Activated CD4-positive, alpha-beta T cell treated with anti-CD3 and anti-CD28 coated beads for 36 hours (primary cell): ENCODE measurements at regions not wholly inside any gene's neighbourhood (a gene's known extent, or its start where the extent isn't known, plus 50 kb on each side); places are given as distances from the start of the nearest gene placed in this dataset.
"Not testable (repeated sequence)": the region's sequence is repeated elsewhere in the genome, so short reads cannot be mapped to it uniquely, and the experiment has no call there.

Source experiments
- ATAC-seq: fragments of 200-7000 bp; cut with Tn5 transposase; one replicate; pipeline ENCODE4 v1.10.0; 2021; ENCODE audit warnings: mild to moderate bottlenecking, moderate library complexity
- CTCF ChIA-PET: fragments of 350-600 bp; sonication (Branson Sonifier 250); formaldehyde crosslinking; loops from one replicate; lab custom pipeline; 2021; ENCODE audit warnings: antibody characterized with exemption; lab: Charles Lee
- POLR2A ChIA-PET: fragments of 350-600 bp; sonication (Branson Sonifier 250); formaldehyde crosslinking; loops from one replicate; lab custom pipeline; 2021; ENCODE audit warnings: antibody characterized with exemption, inconsistent platforms; lab: Charles Lee
- DNase-seq: peaks from one replicate; pipeline ENCODE4 v3.0.0-alpha.2; 2020
- H3K27ac Mint-ChIP-seq: one replicate; pipeline ENCODE4 v1.8.0; 2021; ENCODE audit warnings: mixed read lengths
- H3K27me3 Mint-ChIP-seq: one replicate; pipeline ENCODE4 v1.8.0; 2021; ENCODE audit warnings: mixed read lengths
- H3K36me3 Mint-ChIP-seq: one replicate; pipeline ENCODE4 v1.8.0; 2021; ENCODE audit warnings: low read depth, mixed read lengths
- H3K4me1 Mint-ChIP-seq: one replicate; pipeline ENCODE4 v1.8.0; 2021; ENCODE audit warnings: mixed read lengths
- H3K4me3 Mint-ChIP-seq: one replicate; pipeline ENCODE4 v1.8.0; 2021; ENCODE audit warnings: mild to moderate bottlenecking, moderate library complexity, mixed read lengths
- H3K9me3 Mint-ChIP-seq: one replicate; pipeline ENCODE4 v1.8.0; 2021; ENCODE audit warnings: low read depth, mixed read lengths
- intact Hi-C, 2 experiments: fragments of 100-400 bp; cut with DNase I in 1 of 2; cut with micrococcal nuclease in 1 of 2; formaldehyde crosslinking; loops; one replicate each; pipeline versions ENCODE4 v1.14.2 to v1.15.1; 2022 to 2024; cut with DNase I, micrococcal nuclease

GRCh38 chr2:194455358-194455757 lies 1201.7 kb upstream of the SLC39A10 start:
- CTCF ChIA-PET, result no interaction called here
- no peak overlapping the region for H3K27ac Mint-ChIP-seq
- no peaks in the 10 kb centered on the region for H3K36me3 Mint-ChIP-seq

GRCh38 chr2:194452504-194452903 lies 1204.5 kb upstream of the SLC39A10 start:
- Mint-ChIP-seq H3K27me3 (no peaks in the 10 kb centered on the region), H3K36me3 (no peaks in the 10 kb centered on the region), H3K9me3 (no peaks in the 10 kb centered on the region), H3K4me3 (no peak overlapping the region), H3K27ac (no peak overlapping the region), H3K4me1 (no peaks in the 10 kb centered on the region)
- ChIA-PET POLR2A (no interaction called here), CTCF (no interaction called here)
- no peak for ATAC-seq
- intact Hi-C loops, result no loop called here
- no peak for DNase-seq

More at GRCh38 chr2:194455358-194455757, 1201.7 kb upstream of the SLC39A10 start:
- DNase-seq (no peak), ATAC-seq (no peak)
- intact Hi-C loops, result no loop called here
- no peaks in the 10 kb centered on the region for H3K4me1 Mint-ChIP-seq
- no peaks in the 10 kb centered on the region for H3K27me3 Mint-ChIP-seq
- H3K9me3 Mint-ChIP-seq, result no peaks in the 10 kb centered on the region
- no peak overlapping the region for H3K4me3 Mint-ChIP-seq
- POLR2A ChIA-PET, result no interaction called here

- H3K36me3 Mint-ChIP-seq, result no peaks in the 10 kb centered on the region
- H3K4me3 Mint-ChIP-seq, result no peak overlapping the region
- POLR2A ChIA-PET, result no interaction called here
- no peak for DNase-seq
- no peak overlapping the region for H3K27ac Mint-ChIP-seq
- CTCF ChIA-PET, result no interaction called here
- intact Hi-C loops, result no loop called here
- no peaks in the 10 kb centered on the region for H3K9me3 Mint-ChIP-seq
- H3K27me3 Mint-ChIP-seq, result no peaks in the 10 kb centered on the region
- ATAC-seq, result no peak
- no peaks in the 10 kb centered on the region for H3K4me1 Mint-ChIP-seq
Measured at GRCh38 chr2:194445226-194445625, 1211.8 kb upstream of the SLC39A10 start.

GRCh38 chr2:194443926-194444325 lies 1213.1 kb upstream of the SLC39A10 start:
- Mint-ChIP-seq H3K36me3 (no peaks in the 10 kb centered on the region), H3K4me3 (no peak overlapping the region), H3K9me3 (peaks cover 2% of the 10 kb centered on the region), H3K4me1 (no peaks in the 10 kb centered on the region), H3K27me3 (no peaks in the 10 kb centered on the region), H3K27ac (no peak overlapping the region)
- ATAC-seq (no peak), DNase-seq (no peak)
- ChIA-PET CTCF (no interaction called here), POLR2A (no interaction called here)
- intact Hi-C loops, result no loop called here

- H3K9me3 Mint-ChIP-seq, result no peaks in the 10 kb centered on the region
- H3K27me3 Mint-ChIP-seq, result no peaks in the 10 kb centered on the region
- intact Hi-C loops, result no loop called here
- DNase-seq, result no peak
- ATAC-seq, result no peak
- H3K36me3 Mint-ChIP-seq, result no peaks in the 10 kb centered on the region
- no peak overlapping the region for H3K27ac Mint-ChIP-seq
- no peaks in the 10 kb centered on the region for H3K4me1 Mint-ChIP-seq
- POLR2A ChIA-PET, result no interaction called here
- CTCF ChIA-PET, result no interaction called here
- H3K4me3 Mint-ChIP-seq, result no peak overlapping the region
Measured at GRCh38 chr2:194424683-194425209, 1232.3 kb upstream of the SLC39A10 start.

- no peak for DNase-seq
- H3K4me3 Mint-ChIP-seq, result no peak overlapping the region
- ChIA-PET POLR2A (no interaction called here), CTCF (no interaction called here)
- no peaks in the 10 kb centered on the region for H3K4me1 Mint-ChIP-seq
- H3K27me3 Mint-ChIP-seq, result no peaks in the 10 kb centered on the region
- intact Hi-C loops, result no loop called here
- H3K27ac Mint-ChIP-seq, result no peak overlapping the region
- no peaks in the 10 kb centered on the region for H3K36me3 Mint-ChIP-seq
- H3K9me3 Mint-ChIP-seq, result no peaks in the 10 kb centered on the region
- ATAC-seq, result no peak
Measured at GRCh38 chr2:194411221-194411620, 1245.8 kb upstream of the SLC39A10 start.

GRCh38 chr2:194395818-194396217 lies 1261.2 kb upstream of the SLC39A10 start:
- intact Hi-C loops, result no loop called here
- no peaks in the 10 kb centered on the region for H3K27me3 Mint-ChIP-seq
- no peaks in the 10 kb centered on the region for H3K4me1 Mint-ChIP-seq
- no peaks in the 10 kb centered on the region for H3K9me3 Mint-ChIP-seq
- H3K27ac Mint-ChIP-seq, result no peak overlapping the region
- CTCF ChIA-PET, result no interaction called here
- no peaks in the 10 kb centered on the region for H3K36me3 Mint-ChIP-seq
- ATAC-seq (no peak), DNase-seq (no peak)
- no peak overlapping the region for H3K4me3 Mint-ChIP-seq
- POLR2A ChIA-PET, result no interaction called here

GRCh38 chr2:194385376-194385775 lies 1271.7 kb upstream of the SLC39A10 start:
- CTCF ChIA-PET, result interaction anchor here (0.6 to 1.2 kb wide), 2 partner anchors 14 to 700 kb away, joined by 3 read pairs; no protein-coding TSS in a partner anchor
- no peak overlapping the region for H3K27ac Mint-ChIP-seq
- H3K9me3 Mint-ChIP-seq, result peaks cover 2% of the 10 kb centered on the region
- H3K27me3 Mint-ChIP-seq, result no peaks in the 10 kb centered on the region
- no peak overlapping the region for H3K4me3 Mint-ChIP-seq
- ATAC-seq, result no peak
- DNase-seq, result no peak
- POLR2A ChIA-PET, result no interaction called here
- intact Hi-C loops, result no loop called here
- no peaks in the 10 kb centered on the region for H3K36me3 Mint-ChIP-seq
- no peaks in the 10 kb centered on the region for H3K4me1 Mint-ChIP-seq

- no peak for ATAC-seq
- DNase-seq, result peak; percentile 4
Measured at GRCh38 chr2:194383401-194383800, 1273.6 kb upstream of the SLC39A10 start.

GRCh38 chr2:194382221-194382620 lies 1274.8 kb upstream of the SLC39A10 start:
- Mint-ChIP-seq H3K9me3 (peaks cover 2% of the 10 kb centered on the region), H3K27ac (no peak overlapping the region), H3K4me1 (no peaks in the 10 kb centered on the region), H3K4me3 (no peak overlapping the region), H3K36me3 (no peaks in the 10 kb centered on the region), H3K27me3 (no peaks in the 10 kb centered on the region)
- ChIA-PET CTCF (no interaction called here), POLR2A (no interaction called here)
- no peak for ATAC-seq
- intact Hi-C loops, result no loop called here
- DNase-seq, result no peak

More at GRCh38 chr2:194383401-194383800, 1273.6 kb upstream of the SLC39A10 start:
- Mint-ChIP-seq H3K9me3 (peaks cover 2% of the 10 kb centered on the region), H3K4me1 (no peaks in the 10 kb centered on the region), H3K4me3 (no peak overlapping the region), H3K27ac (no peak overlapping the region), H3K27me3 (no peaks in the 10 kb centered on the region), H3K36me3 (no peaks in the 10 kb centered on the region)
- POLR2A ChIA-PET, result no interaction called here
- intact Hi-C loops, result no loop called here
- CTCF ChIA-PET, result interaction anchor here (0.8 kb wide), 1 partner anchor 1656 kb away, joined by 3 read pairs; no protein-coding TSS in a partner anchor

- CTCF ChIA-PET, result no interaction called here
- ATAC-seq, result no peak
- Mint-ChIP-seq H3K27me3 (no peaks in the 10 kb centered on the region), H3K9me3 (peaks cover 2% of the 10 kb centered on the region), H3K36me3 (no peaks in the 10 kb centered on the region), H3K4me1 (no peaks in the 10 kb centered on the region), H3K27ac (no peak overlapping the region), H3K4me3 (no peak overlapping the region)
- no peak for DNase-seq
- intact Hi-C loops, result no loop called here
- POLR2A ChIA-PET, result no interaction called here
Measured at GRCh38 chr2:194380011-194380410, 1277.0 kb upstream of the SLC39A10 start.

GRCh38 chr2:194367390-194367789 lies 1289.6 kb upstream of the SLC39A10 start:
- H3K9me3 Mint-ChIP-seq, intact Hi-C loops, H3K4me1 Mint-ChIP-seq, H3K27ac Mint-ChIP-seq, ATAC-seq, H3K36me3 Mint-ChIP-seq, H3K4me3 Mint-ChIP-seq, CTCF ChIA-PET, POLR2A ChIA-PET, H3K27me3 Mint-ChIP-seq, DNase-seq: not testable (repeated sequence)
